ENCODE measurements at regions not wholly inside any gene's neighbourhood (a gene's known extent, or its start where the extent isn't known, plus 50 kb on each side); places are given as distances from the start of the nearest gene placed in this dataset.

DNA sequence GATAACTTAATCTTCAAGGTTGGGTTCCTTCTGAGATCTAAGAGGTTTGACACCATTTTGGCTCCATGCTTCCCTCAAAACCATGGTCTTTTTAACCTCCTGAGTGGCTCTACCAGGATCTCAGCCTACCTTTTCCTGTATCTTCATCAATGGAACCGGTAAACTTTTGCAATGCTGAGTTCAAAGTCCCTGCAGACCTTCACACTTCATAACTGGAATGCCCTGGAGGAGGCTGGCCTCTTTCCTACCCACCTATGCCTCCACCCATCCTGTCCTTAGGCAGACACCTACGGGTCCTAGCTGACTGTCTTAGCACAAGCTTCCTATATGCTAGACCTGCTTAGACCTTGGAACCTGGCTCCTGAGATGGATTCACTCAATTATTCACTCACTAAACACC lies 89.5 kb upstream of the EEA1 start:
- TF ChIP-seq, protein P1, sequence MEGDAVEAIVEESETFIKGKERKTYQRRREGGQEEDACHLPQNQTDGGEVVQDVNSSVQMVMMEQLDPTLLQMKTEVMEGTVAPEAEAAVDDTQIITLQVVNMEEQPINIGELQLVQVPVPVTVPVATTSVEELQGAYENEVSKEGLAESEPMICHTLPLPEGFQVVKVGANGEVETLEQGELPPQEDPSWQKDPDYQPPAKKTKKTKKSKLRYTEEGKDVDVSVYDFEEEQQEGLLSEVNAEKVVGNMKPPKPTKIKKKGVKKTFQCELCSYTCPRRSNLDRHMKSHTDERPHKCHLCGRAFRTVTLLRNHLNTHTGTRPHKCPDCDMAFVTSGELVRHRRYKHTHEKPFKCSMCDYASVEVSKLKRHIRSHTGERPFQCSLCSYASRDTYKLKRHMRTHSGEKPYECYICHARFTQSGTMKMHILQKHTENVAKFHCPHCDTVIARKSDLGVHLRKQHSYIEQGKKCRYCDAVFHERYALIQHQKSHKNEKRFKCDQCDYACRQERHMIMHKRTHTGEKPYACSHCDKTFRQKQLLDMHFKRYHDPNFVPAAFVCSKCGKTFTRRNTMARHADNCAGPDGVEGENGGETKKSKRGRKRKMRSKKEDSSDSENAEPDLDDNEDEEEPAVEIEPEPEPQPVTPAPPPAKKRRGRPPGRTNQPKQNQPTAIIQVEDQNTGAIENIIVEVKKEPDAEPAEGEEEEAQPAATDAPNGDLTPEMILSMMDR (IDR thresholded peaks at IDR 0.05), result no peak
- TF ChIP-seq POLR2A (IDR thresholded peaks at IDR 0.05), result no peak

All from tibial nerve (tissue), 3 donors.